PC-3 (cell line): ENCODE measurements at regions not wholly inside any gene's neighbourhood (a gene's known extent, or its start where the extent isn't known, plus 50 kb on each side); places are given as distances from the start of the nearest gene placed in this dataset.

Experiments
- ATAC-seq: fragments of 200-7000 bp; cut with Tn5 transposase; 2 replicates; pipeline ENCODE4 v1.9.1; 2020; ENCODE audit warnings: mild to moderate bottlenecking, moderate library complexity
- BruUV-seq: library from RNA; stranded (reverse); fragments of 400-500 nt; replicated peaks from 2 replicates; lab custom pipeline; 2021; lab: Mats Ljungman, UMichigan
- CTCF ChIA-PET: fragments of 300-600 bp; sonication (Branson Sonifier 250); formaldehyde crosslinking; loops from one replicate; lab custom pipeline; 2022; ENCODE audit warnings: antibody characterized with exemption; lab: Charles Lee
- POLR2A ChIA-PET: fragments of 300-600 bp; sonication (Branson Sonifier 250); formaldehyde crosslinking; loops from one replicate; lab custom pipeline; 2022; ENCODE audit warnings: antibody characterized with exemption; ENCODE audit not compliant: unreplicated experiment; lab: Charles Lee
- DNase-seq: peaks from one replicate; pipeline ENCODE4 v3.0.0-alpha.2; 2015
- H2AFZ ChIP-seq: fragments of 300-600 bp; sonication (generic); 2 replicates; pipeline ENCODE4 v1.6.0; 2016; ENCODE audit warnings: antibody characterized with exemption, low read length
- H3F3A ChIP-seq: fragments of 300-600 bp; sonication (generic); one replicate; pipeline ENCODE4 v1.6.0; 2017; ENCODE audit warnings: antibody characterized with exemption, low read length, control low read depth, mild to moderate bottlenecking; ENCODE audit not compliant: unreplicated experiment
- H3K27ac ChIP-seq: fragments of 300-600 bp; sonication (generic); 2 replicates; pipeline ENCODE4 v1.5.1; 2016; ENCODE audit warnings: mild to moderate bottlenecking, low read length
- H3K27me3 ChIP-seq: fragments of 300-600 bp; sonication (generic); 2 replicates; pipeline ENCODE4 v1.6.1; 2016; ENCODE audit warnings: low read length, mixed read lengths
- H3K36me3 ChIP-seq: fragments of 300-600 bp; sonication (generic); 2 replicates; pipeline ENCODE4 v1.6.1; 2016; ENCODE audit warnings: low read depth, mixed run types, low read length, mixed read lengths
- H3K4me1 ChIP-seq: fragments of 300-600 bp; sonication (generic); 2 replicates; pipeline ENCODE4 v1.5.1; 2016; ENCODE audit warnings: low read length; ENCODE audit not compliant: insufficient read depth
- H3K4me2 ChIP-seq: fragments of 300-600 bp; sonication (generic); 2 replicates; pipeline ENCODE4 v1.6.0; 2016; ENCODE audit warnings: low read length
- H3K4me3 ChIP-seq: fragments of 300-600 bp; sonication (generic); 2 replicates; pipeline ENCODE4 v1.5.1; 2016; ENCODE audit warnings: mild to moderate bottlenecking, low read length, mixed read lengths
- H3K79me2 ChIP-seq: fragments of 300-600 bp; sonication (generic); 2 replicates; pipeline ENCODE4 v1.6.1; 2017; ENCODE audit warnings: low read length, mixed read lengths
- H3K9ac ChIP-seq: fragments of 300-600 bp; sonication (generic); 2 replicates; pipeline ENCODE4 v1.6.0; 2016; ENCODE audit warnings: mild to moderate bottlenecking, low read length
- H3K9me2 ChIP-seq: fragments of 300-600 bp; sonication (generic); replicated peaks from 2 replicates; pipeline ENCODE4 v1.6.1; 2016; ENCODE audit warnings: mixed run types, low read length, mixed read lengths
- H3K9me3 ChIP-seq: fragments of 300-600 bp; sonication (generic); 2 replicates; pipeline ENCODE4 v1.6.1; 2016; ENCODE audit warnings: low read length, mixed read lengths
- H4K20me1 ChIP-seq: fragments of 300-600 bp; sonication (generic); 2 replicates; pipeline ENCODE4 v1.6.1; 2016; ENCODE audit warnings: low read length, mixed read lengths
- EZH2 ChIP-seq: fragments of 300-600 bp; sonication (generic); IDR thresholded peaks from one replicate; pipeline ENCODE4 v1.6.1; 2017; ENCODE audit warnings: antibody characterized with exemption, mild to moderate bottlenecking, low read length; ENCODE audit not compliant: unreplicated experiment
- EZH2phosphoT487 ChIP-seq: fragments of 300-600 bp; sonication (generic); IDR thresholded peaks from 2 replicates; pipeline ENCODE4 v1.6.1; 2018; ENCODE audit warnings: mild to moderate bottlenecking, antibody characterized with exemption, low read length, borderline replicate concordance
- intact Hi-C: fragments of 100-400 bp; cut with micrococcal nuclease; formaldehyde crosslinking; loops from 2 replicates; pipeline ENCODE4 v1.9.0; 2023
- TF ChIP-seq, protein P1 (sequence below): fragments of 300-600 bp; sonication (generic); conservative IDR thresholded peaks from 2 replicates; pipeline ENCODE4 v1.5.1; 2017; ENCODE audit warnings: antibody characterized with exemption, low read depth, mild to moderate bottlenecking, low read length

DNA sequence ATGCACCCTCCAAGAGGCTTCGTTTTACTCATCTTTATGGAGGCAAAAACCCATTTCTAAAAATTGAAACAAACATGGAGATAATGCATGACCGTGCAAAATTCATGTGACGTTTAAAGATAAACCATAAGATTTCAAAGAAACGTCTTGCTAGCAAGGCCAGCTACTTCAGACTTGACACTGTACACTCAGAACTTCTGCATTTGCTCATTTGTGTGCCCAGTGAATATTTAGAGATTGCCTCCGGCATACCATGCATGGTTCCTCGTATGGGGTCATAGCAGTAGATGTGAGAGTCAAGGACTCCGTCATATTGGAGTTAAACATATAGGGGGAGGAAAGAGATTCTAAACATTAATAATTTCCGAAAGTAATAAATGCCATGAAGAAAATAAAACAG lies 78.6 kb upstream of the NEURL1B start:
- no peak overlapping the region for H3K4me3 ChIP-seq
- H2AFZ ChIP-seq, result no peak overlapping the region
- no peaks in the 10 kb centered on the region for H3K79me2 ChIP-seq
- no peaks in the 10 kb centered on the region for H3K36me3 ChIP-seq
- POLR2A ChIA-PET, result no interaction called here
- no peaks in the 10 kb centered on the region for H3K9me3 ChIP-seq
- no peaks in the 10 kb centered on the region for H3F3A ChIP-seq
- no peak overlapping the region for H3K27ac ChIP-seq
- H3K4me1 ChIP-seq, result peaks cover 3% of the 10 kb centered on the region; the same call in 1 of the 2 replicates
- no peak for ATAC-seq
- CTCF ChIA-PET, result no interaction called here
- H3K4me2 ChIP-seq, result no peak overlapping the region
- TF ChIP-seq EZH2phosphoT487 (no peak), EZH2 (no peak)
- TF ChIP-seq, protein P1, sequence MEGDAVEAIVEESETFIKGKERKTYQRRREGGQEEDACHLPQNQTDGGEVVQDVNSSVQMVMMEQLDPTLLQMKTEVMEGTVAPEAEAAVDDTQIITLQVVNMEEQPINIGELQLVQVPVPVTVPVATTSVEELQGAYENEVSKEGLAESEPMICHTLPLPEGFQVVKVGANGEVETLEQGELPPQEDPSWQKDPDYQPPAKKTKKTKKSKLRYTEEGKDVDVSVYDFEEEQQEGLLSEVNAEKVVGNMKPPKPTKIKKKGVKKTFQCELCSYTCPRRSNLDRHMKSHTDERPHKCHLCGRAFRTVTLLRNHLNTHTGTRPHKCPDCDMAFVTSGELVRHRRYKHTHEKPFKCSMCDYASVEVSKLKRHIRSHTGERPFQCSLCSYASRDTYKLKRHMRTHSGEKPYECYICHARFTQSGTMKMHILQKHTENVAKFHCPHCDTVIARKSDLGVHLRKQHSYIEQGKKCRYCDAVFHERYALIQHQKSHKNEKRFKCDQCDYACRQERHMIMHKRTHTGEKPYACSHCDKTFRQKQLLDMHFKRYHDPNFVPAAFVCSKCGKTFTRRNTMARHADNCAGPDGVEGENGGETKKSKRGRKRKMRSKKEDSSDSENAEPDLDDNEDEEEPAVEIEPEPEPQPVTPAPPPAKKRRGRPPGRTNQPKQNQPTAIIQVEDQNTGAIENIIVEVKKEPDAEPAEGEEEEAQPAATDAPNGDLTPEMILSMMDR, result no peak
- H4K20me1 ChIP-seq, result no peaks in the 10 kb centered on the region
- intact Hi-C loops, result no loop called here
- DNase-seq, result no peak
- no TSS peak for BruUV-seq
- H3K9ac ChIP-seq, result no peak overlapping the region
- no peaks in the 10 kb centered on the region for H3K9me2 ChIP-seq
- H3K27me3 ChIP-seq, result peaks cover 48% of the 10 kb centered on the region

DNA sequence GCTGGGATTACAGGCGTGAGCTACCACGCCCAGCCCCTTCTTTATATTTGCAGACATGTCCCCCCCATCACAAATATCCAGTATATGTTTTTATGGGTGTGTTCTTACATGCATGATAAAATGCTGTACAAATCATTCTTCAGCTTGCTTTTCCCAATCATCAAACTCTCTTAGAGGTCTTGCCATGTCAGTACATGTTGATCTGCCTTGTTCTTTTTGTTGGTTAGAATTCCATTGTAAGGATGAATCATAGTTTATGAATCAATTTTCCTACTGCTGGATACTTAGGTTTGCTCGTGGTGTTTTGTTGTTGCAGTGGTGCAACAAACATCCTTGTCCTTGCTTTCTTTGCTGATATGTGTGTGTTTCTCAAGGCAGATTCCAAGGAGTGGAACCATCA lies 79.9 kb upstream of the NEURL1B start:
- Histone ChIP-seq H3K4me3 (no peak overlapping the region), H3K27ac (no peak overlapping the region), H4K20me1 (no peaks in the 10 kb centered on the region), H3K79me2 (no peaks in the 10 kb centered on the region), H3K9me3 (no peaks in the 10 kb centered on the region), H3K27me3 (peaks cover 37% of the 10 kb centered on the region), H3K36me3 (no peaks in the 10 kb centered on the region), H3K9ac (no peak overlapping the region), H3F3A (no peaks in the 10 kb centered on the region), H3K4me2 (no peak overlapping the region), H2AFZ (no peak overlapping the region), H3K9me2 (no peaks in the 10 kb centered on the region), H3K4me1 (peaks cover 3% of the 10 kb centered on the region; the same call in 1 of the 2 replicates)
- no TSS peak for BruUV-seq
- no peak for TF ChIP-seq EZH2
- no peak for TF ChIP-seq EZH2phosphoT487
- TF ChIP-seq, protein P1, result no peak
- no peak for ATAC-seq
- ChIA-PET POLR2A (no interaction called here), CTCF (no interaction called here)
- intact Hi-C loops, result no loop called here
- peak; percentile 16 for DNase-seq

DNA sequence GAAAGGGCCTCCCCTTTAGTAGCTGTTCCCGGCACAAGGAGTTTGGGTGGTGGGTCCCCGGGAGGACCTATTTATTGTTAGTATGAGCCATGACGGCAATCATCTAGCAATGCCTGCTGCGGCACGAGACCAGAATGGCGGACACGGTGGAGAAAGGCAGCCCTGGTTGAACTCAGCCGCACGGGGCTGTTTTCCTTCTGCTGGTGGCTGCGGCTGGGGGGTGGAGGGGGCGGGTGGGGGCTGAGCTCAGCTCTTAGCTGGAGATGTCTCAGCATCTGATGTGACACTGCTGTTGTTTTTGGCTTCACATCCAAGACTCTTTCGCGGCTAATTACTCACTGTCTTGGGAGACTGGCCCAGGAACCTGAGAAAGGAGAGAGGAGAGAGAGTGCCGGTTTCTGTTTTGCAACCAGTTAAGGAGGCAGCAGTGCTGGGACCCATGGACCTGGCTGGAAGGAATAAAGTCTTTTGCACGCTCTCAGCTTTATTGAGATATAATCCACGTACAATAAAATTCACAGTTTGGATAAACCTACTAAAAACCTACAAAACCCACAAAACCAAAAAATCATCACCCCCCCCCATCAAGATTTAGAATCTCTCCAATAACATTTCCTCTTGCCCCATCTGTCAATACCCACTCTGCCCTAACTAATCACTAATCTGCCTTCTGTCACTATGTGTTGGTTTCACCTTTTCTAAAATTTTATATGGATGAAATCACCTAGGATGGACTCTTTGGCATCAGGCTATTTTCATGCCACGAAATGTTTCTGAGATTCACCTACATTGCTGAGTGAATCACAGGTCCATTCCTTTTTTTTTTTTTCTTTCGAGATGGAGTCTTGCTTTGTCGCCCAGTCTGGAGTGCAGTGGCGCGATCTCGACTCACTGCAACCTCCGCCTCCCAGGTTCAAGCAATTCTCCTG lies 81.8 kb upstream of the NEURL1B start:
- Histone ChIP-seq H3K36me3 (no peaks in the 10 kb centered on the region), H3K9me3 (no peaks in the 10 kb centered on the region), H3K9ac (no peak overlapping the region), H4K20me1 (no peaks in the 10 kb centered on the region), H3K27me3 (peaks cover 25% of the 10 kb centered on the region), H3K4me2 (peak overlapping the region; percentile 58), H3K9me2 (no peaks in the 10 kb centered on the region), H3F3A (no peaks in the 10 kb centered on the region), H3K4me1 (peaks cover 3% of the 10 kb centered on the region; the same call in 1 of the 2 replicates), H3K79me2 (no peaks in the 10 kb centered on the region), H3K4me3 (peak overlapping the region; percentile 31; the same call in 1 of the 2 replicates), H3K27ac (no peak overlapping the region), H2AFZ (no peak overlapping the region)
- ChIA-PET CTCF (no interaction called here), POLR2A (interaction anchor here (0.6 kb wide), 1 partner anchor 1726 kb away, joined by 3 read pairs; no protein-coding TSS in a partner anchor)
- TF ChIP-seq, protein P1, result no peak
- no peak for TF ChIP-seq EZH2phosphoT487
- BruUV-seq, result no TSS peak
- intact Hi-C loops, result no loop called here
- peak; percentile 80 for DNase-seq
- peak; percentile 81 for ATAC-seq
